Cardiac muscle cell (in vitro differentiated cells and primary cell): ENCODE measurements at regions not wholly inside any gene's neighbourhood (a gene's known extent, or its start where the extent isn't known, plus 50 kb on each side); places are given as distances from the start of the nearest gene placed in this dataset.

ENCODE experiments used
- DNase-seq, 2 donors: peaks; one replicate each; pipeline versions ENCODE4 v3.0.0 to v3.0.0-alpha.2; 2010 to 2017; ENCODE audit warnings: low read depth in 1 of 2, low spot score in 1 of 2
- H3K27ac ChIP-seq: fragments of 200-600 bp; sonication (generic); 2 replicates; pipeline ENCODE4 v1.5.1; 2016
- H3K27me3 ChIP-seq: fragments of 200-600 bp; sonication (generic); 2 replicates; pipeline ENCODE4 v1.6.0; 2016; ENCODE audit warnings: control low read depth
- H3K36me3 ChIP-seq: fragments of 200-600 bp; sonication (generic); 2 replicates; pipeline ENCODE4 v1.5.1; 2016; ENCODE audit warnings: control low read depth
- H3K4me1 ChIP-seq: fragments of 200-600 bp; sonication (generic); 2 replicates; pipeline ENCODE4 v1.8.1; 2017; ENCODE audit warnings: low read depth, mild to moderate bottlenecking, mixed run types
- H3K4me3 ChIP-seq: fragments of 200-600 bp; sonication (generic); 2 replicates; pipeline ENCODE4 v1.5.1; 2016; ENCODE audit warnings: mild to moderate bottlenecking
- H3K9me3 ChIP-seq: fragments of 200-600 bp; sonication (generic); 2 replicates; pipeline ENCODE4 v1.5.1; 2017; ENCODE audit warnings: low read depth, mild to moderate bottlenecking, control low read depth
- TF ChIP-seq, protein P1 (sequence below): IDR thresholded peaks from 2 replicates; pipeline ENCODE4 v1.5.1; 2012; ENCODE audit warnings: low read depth, mild to moderate bottlenecking, low read length

DNA sequence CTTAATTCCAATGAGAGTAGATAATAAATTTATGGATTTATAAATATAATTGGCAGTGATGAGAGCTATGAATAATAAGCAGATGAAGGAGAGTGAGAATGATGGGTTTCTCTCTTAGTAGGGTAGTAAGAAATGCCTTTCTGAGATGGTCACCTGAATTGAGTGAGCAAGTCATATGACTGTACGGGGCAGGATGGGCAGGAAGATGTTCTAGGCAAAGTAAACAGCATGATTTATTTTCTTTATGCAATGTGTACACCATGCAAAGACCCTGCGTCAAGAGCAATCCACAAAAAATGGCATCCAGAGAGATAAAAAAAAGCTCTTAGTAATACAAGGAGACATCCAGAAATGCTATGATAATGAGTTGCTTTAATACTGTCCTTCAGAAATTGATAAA lies 409.9 kb downstream of the HLX start:
- Histone ChIP-seq H3K27me3 (no peaks in the 10 kb centered on the region), H3K4me1 (peaks cover 10% of the 10 kb centered on the region), H3K36me3 (no peaks in the 10 kb centered on the region), H3K4me3 (no peak overlapping the region), H3K9me3 (no peaks in the 10 kb centered on the region), H3K27ac (no peak overlapping the region)
- TF ChIP-seq, protein P1, sequence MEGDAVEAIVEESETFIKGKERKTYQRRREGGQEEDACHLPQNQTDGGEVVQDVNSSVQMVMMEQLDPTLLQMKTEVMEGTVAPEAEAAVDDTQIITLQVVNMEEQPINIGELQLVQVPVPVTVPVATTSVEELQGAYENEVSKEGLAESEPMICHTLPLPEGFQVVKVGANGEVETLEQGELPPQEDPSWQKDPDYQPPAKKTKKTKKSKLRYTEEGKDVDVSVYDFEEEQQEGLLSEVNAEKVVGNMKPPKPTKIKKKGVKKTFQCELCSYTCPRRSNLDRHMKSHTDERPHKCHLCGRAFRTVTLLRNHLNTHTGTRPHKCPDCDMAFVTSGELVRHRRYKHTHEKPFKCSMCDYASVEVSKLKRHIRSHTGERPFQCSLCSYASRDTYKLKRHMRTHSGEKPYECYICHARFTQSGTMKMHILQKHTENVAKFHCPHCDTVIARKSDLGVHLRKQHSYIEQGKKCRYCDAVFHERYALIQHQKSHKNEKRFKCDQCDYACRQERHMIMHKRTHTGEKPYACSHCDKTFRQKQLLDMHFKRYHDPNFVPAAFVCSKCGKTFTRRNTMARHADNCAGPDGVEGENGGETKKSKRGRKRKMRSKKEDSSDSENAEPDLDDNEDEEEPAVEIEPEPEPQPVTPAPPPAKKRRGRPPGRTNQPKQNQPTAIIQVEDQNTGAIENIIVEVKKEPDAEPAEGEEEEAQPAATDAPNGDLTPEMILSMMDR = no peak
- no peak for DNase-seq

DNA sequence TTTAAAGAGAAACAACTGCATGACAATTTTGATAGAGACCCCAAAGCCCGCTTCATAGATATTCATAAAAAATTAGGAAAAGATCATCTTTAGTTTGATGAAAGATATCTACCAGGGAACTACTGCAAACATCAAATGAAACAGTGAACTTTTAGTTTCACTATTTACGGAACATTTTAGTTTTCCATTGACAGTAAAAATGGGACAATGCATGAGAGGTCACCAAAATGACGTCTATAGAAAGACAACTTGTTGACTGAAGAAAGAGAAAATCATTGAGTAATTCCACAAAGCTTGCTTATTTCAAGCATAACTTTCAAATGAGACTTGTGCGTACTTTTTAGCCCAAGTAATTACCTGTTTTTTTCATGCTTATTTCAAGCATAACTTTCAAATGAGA lies 411.4 kb downstream of the HLX start:
- Histone ChIP-seq H3K27me3 (no peaks in the 10 kb centered on the region), H3K9me3 (no peaks in the 10 kb centered on the region), H3K4me1 (peaks cover 8% of the 10 kb centered on the region), H3K4me3 (no peak overlapping the region), H3K36me3 (no peaks in the 10 kb centered on the region), H3K27ac (no peak overlapping the region)
- DNase-seq = no peak
- TF ChIP-seq, protein P1 = no peak

- no peaks in the 10 kb centered on the region for H3K27me3 ChIP-seq
- no peak overlapping the region for H3K27ac ChIP-seq
- H3K4me1 ChIP-seq = peaks cover 8% of the 10 kb centered on the region
- TF ChIP-seq, protein P1 = no peak
- DNase-seq = no peak
- no peaks in the 10 kb centered on the region for H3K9me3 ChIP-seq
- H3K4me3 ChIP-seq = no peak overlapping the region
- H3K36me3 ChIP-seq = no peaks in the 10 kb centered on the region
Measured at GRCh38 chr1:221291113-221291512, 411.9 kb downstream of the HLX start.

GRCh38 chr1:221292652-221293051 lies 413.4 kb downstream of the HLX start:
- no peak for DNase-seq
- Histone ChIP-seq H3K27me3 (no peaks in the 10 kb centered on the region), H3K4me1 (no peaks in the 10 kb centered on the region), H3K27ac (no peak overlapping the region), H3K9me3 (no peaks in the 10 kb centered on the region), H3K4me3 (no peak overlapping the region), H3K36me3 (no peaks in the 10 kb centered on the region)
- TF ChIP-seq, protein P1 = no peak

GRCh38 chr1:221294242-221294641 lies 415.0 kb downstream of the HLX start:
- H3K9me3 ChIP-seq = no peaks in the 10 kb centered on the region
- TF ChIP-seq, protein P1 = no peak
- H3K27ac ChIP-seq = no peak overlapping the region
- H3K27me3 ChIP-seq = no peaks in the 10 kb centered on the region
- no peaks in the 10 kb centered on the region for H3K36me3 ChIP-seq
- DNase-seq = peak in 1 of 2 donors; percentile 7
- H3K4me1 ChIP-seq = no peaks in the 10 kb centered on the region
- no peak overlapping the region for H3K4me3 ChIP-seq

DNA sequence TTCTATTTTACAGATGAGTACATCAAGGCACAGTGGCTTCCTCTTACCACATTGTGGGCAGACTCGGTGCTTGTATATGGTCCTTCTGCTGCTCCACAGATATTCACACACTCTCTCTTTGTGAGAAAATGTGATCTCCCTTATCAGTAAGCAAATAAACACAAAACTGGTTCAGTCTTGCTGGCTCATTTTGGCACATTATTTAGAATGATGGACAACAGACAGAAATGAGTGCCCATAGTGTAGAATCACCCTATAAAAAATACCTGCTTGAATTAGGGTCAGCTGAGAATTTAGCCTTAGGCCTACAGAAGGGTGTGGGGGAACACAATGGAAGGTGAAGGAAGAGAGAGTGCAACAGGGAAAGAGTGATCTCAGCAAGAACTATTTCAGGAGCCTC lies 423.1 kb downstream of the HLX start:
- TF ChIP-seq, protein P1 = no peak
- no peak for DNase-seq
- H3K36me3 ChIP-seq = no peaks in the 10 kb centered on the region

More for the DNA sequence above, 423.1 kb downstream of the HLX start:
- Histone ChIP-seq H3K27me3 (no peaks in the 10 kb centered on the region), H3K27ac (peak overlapping the region; percentile 15), H3K4me3 (no peak overlapping the region), H3K4me1 (peaks cover 6% of the 10 kb centered on the region), H3K9me3 (no peaks in the 10 kb centered on the region)
